Neuronal stem cell (in vitro differentiated cells): ENCODE measurements at regions not wholly inside any gene's neighbourhood (a gene's known extent, or its start where the extent isn't known, plus 50 kb on each side); places are given as distances from the start of the nearest gene placed in this dataset.

Source experiments
- DNase-seq: peaks from one replicate; pipeline ENCODE4 v3.0.0-alpha.2; 2013; ENCODE audit warnings: low spot score
- H2AFZ ChIP-seq: one replicate; pipeline ENCODE4 v1.6.1; 2013; ENCODE audit warnings: mild to moderate bottlenecking, low read length, inconsistent platforms
- H2AK5ac ChIP-seq: 2 replicates; pipeline ENCODE4 v1.6.1; 2013; ENCODE audit warnings: low read depth, mild to moderate bottlenecking, inconsistent platforms, low read length, moderate library complexity, mixed read lengths
- H2BK120ac ChIP-seq: 2 replicates; pipeline ENCODE4 v1.6.1; 2013; ENCODE audit warnings: low read depth, mild to moderate bottlenecking, inconsistent platforms, low read length, moderate library complexity, mixed read lengths
- H2BK12ac ChIP-seq: one replicate; pipeline ENCODE4 v1.6.1; 2013; ENCODE audit warnings: low read length, inconsistent platforms
- H2BK15ac ChIP-seq: 2 replicates; pipeline ENCODE4 v1.6.1; 2013; ENCODE audit warnings: mild to moderate bottlenecking, low read length, inconsistent platforms, mixed read lengths
- H2BK5ac ChIP-seq: one replicate; pipeline ENCODE4 v1.6.1; 2013; ENCODE audit warnings: inconsistent platforms, mild to moderate bottlenecking, low read length, moderate library complexity
- H3K14ac ChIP-seq: one replicate; pipeline ENCODE4 v1.6.1; 2013; ENCODE audit warnings: low read length, inconsistent platforms
- H3K18ac ChIP-seq: 2 replicates; pipeline ENCODE4 v1.6.1; 2013; ENCODE audit warnings: low read length, inconsistent platforms
- H3K23ac ChIP-seq: 2 replicates; pipeline ENCODE4 v1.6.1; 2013; ENCODE audit warnings: low read depth, mild to moderate bottlenecking, mixed read lengths, low read length, inconsistent platforms; ENCODE audit not compliant: poor library complexity
- H3K27ac ChIP-seq: replicated peaks from 3 replicates; pipeline ENCODE4 v1.5.1; 2013; ENCODE audit warnings: low read length, inconsistent platforms
- H3K27me3 ChIP-seq, 3 experiments: 2 replicates each; pipeline ENCODE4 v1.6.1; 2013; ENCODE audit warnings: low read length in 3 of 3, mild to moderate bottlenecking in 2 of 3, inconsistent platforms in 1 of 3, low read depth in 1 of 3, mixed read lengths in 1 of 3, moderate library complexity in 1 of 3; ENCODE audit not compliant: control insufficient read depth in 3 of 3, insufficient read depth in 3 of 3
- H3K36me3 ChIP-seq, 2 donors: replicated peaks in 1 of 2; 2 replicates each; pipeline ENCODE4 v1.6.1; 2013; ENCODE audit warnings: low read length in 2 of 2; ENCODE audit not compliant: control insufficient read depth in 2 of 2, insufficient read depth in 2 of 2
- H3K4ac ChIP-seq: 2 replicates; pipeline ENCODE4 v1.6.1; 2013; ENCODE audit warnings: inconsistent platforms, mild to moderate bottlenecking, low read length, moderate library complexity
- H3K4me1 ChIP-seq, 2 donors: 1 replicate in 1 of 2; 2 replicates in 1 of 2; pipeline ENCODE4 v1.6.1; 2013; ENCODE audit warnings: low read length in 2 of 2, low read depth in 1 of 2; ENCODE audit not compliant: control insufficient read depth in 2 of 2, insufficient read depth in 1 of 2
- H3K4me2 ChIP-seq: one replicate; pipeline ENCODE4 v1.6.1; 2013; ENCODE audit warnings: mild to moderate bottlenecking, low read length, inconsistent platforms; ENCODE audit not compliant: insufficient read depth, poor library complexity, severe bottlenecking
- H3K4me3 ChIP-seq, 2 donors: 2 replicates each; pipeline ENCODE4 v1.5.1; 2013; ENCODE audit warnings: low read length in 2 of 2, mild to moderate bottlenecking in 2 of 2, inconsistent platforms in 1 of 2, moderate library complexity in 1 of 2
- H3K79me1 ChIP-seq: one replicate; pipeline ENCODE4 v1.6.1; 2013; ENCODE audit warnings: low read depth, mild to moderate bottlenecking, inconsistent platforms, low read length, moderate library complexity
- H3K9ac ChIP-seq: one replicate; pipeline ENCODE4 v1.6.1; 2013; ENCODE audit warnings: mild to moderate bottlenecking, low read depth, low read length, inconsistent platforms; ENCODE audit not compliant: poor library complexity
- H3K9me3 ChIP-seq, 2 donors: replicated peaks in 1 of 2; 2 replicates each; pipeline versions ENCODE3 to v1.6.1; 2013; ENCODE audit warnings: low read length in 2 of 2, mild to moderate bottlenecking in 2 of 2, inconsistent platforms in 1 of 2, low read depth in 1 of 2, mixed read lengths in 1 of 2, moderate library complexity in 1 of 2; ENCODE audit not compliant: control insufficient read depth in 2 of 2, insufficient read depth in 1 of 2
- H4K8ac ChIP-seq: one replicate; pipeline ENCODE4 v1.6.1; 2013; ENCODE audit warnings: low read depth, mild to moderate bottlenecking, inconsistent platforms, low read length, moderate library complexity
- H4K91ac ChIP-seq: one replicate; pipeline ENCODE4 v1.6.1; 2013; ENCODE audit warnings: low read length, low read depth, mild to moderate bottlenecking, inconsistent platforms; ENCODE audit not compliant: poor library complexity
- WGBS, 2 donors: extraction: QIAGEN DNeasy Blood & Tissue Kit; methylation state at CpG; one replicate each; pipeline ENCODE4 v1.1.7; 2013; ENCODE audit warnings: missing lambda C conversion rate in 2 of 2, mixed read lengths in 1 of 2; ENCODE audit not compliant: insufficient read length in 2 of 2, insufficient replicate concordance in 1 of 2; ENCODE audit errors: extremely low coverage in 2 of 2; 5-methylcytosine and 5-hydroxymethylcytosine counted together

DNA sequence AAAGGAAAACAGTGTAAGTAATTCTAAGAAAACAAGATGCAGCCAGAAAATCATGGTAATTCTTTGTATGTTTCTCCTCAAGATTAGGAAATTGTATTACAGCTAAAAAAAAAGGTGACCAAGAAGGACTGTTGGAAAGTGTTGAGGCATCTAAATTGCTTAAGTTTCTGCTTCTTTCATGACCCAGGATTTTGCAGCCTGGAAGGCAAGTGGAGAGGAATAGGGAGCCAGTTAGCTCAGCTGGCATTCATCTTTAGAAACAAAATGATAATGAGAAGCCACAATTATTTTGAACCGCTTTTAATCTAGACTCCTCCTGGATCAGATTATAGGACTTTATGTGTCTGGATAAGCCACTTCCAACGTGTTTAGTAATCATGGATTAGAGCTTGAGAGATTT is 56.8 kb upstream of the TMEM229A start:
- Histone ChIP-seq H3K27me3 (no peaks in the 10 kb centered on the region), H3K9me3 (no peaks in the 10 kb centered on the region), H3K4me2 (no peak overlapping the region), H2BK120ac (no peak overlapping the region), H3K9ac (no peak overlapping the region), H3K23ac (no peak overlapping the region), H2BK5ac (no peak overlapping the region), H2BK12ac (no peak overlapping the region), H3K18ac (no peak overlapping the region), H3K79me1 (no peaks in the 10 kb centered on the region), H2AK5ac (no peak overlapping the region), H4K8ac (no peak overlapping the region), H3K36me3 (no peaks in the 10 kb centered on the region), H3K14ac (no peak overlapping the region), H4K91ac (no peak overlapping the region), H3K4ac (no peak overlapping the region), H2BK15ac (no peak overlapping the region), H3K4me1 (no peaks in the 10 kb centered on the region), H3K27ac (no peak overlapping the region), H3K4me3 (no peak overlapping the region), H2AFZ (no peak overlapping the region)
- DNase-seq, result no peak
- no CpG with 5 or more reads among the region's 2 CpGs for WGBS, 2 donors

DNA sequence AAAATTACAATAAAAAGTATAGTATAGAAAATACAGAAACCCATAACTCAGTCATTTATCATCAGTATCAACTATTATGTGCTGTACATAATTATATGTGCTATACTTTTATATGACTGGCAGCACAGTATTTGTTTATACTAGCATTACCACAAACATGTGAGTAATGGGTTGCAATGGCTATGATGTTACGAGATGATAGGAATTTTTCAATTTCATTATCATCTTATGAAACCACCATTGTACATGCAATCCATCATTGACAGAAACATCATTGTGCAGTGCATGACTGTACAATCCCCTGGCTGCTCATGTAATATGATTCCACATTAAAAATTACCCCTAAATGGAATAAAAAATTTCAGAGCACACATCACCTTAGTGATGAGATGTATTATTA is 55.7 kb upstream of the TMEM229A start:
- Histone ChIP-seq H2BK12ac (no peak overlapping the region), H3K79me1 (no peaks in the 10 kb centered on the region), H3K9me3 (no peaks in the 10 kb centered on the region), H2AFZ (no peak overlapping the region), H2BK15ac (no peak overlapping the region), H4K8ac (no peak overlapping the region), H3K27ac (no peak overlapping the region), H3K14ac (no peak overlapping the region), H3K18ac (no peak overlapping the region), H2BK120ac (no peak overlapping the region), H3K36me3 (no peaks in the 10 kb centered on the region), H3K4me3 (no peak overlapping the region), H4K91ac (no peak overlapping the region), H3K27me3 (no peaks in the 10 kb centered on the region), H3K9ac (no peak overlapping the region), H3K4ac (no peak overlapping the region), H3K23ac (no peak overlapping the region), H2BK5ac (no peak overlapping the region), H2AK5ac (no peak overlapping the region), H3K4me2 (no peak overlapping the region), H3K4me1 (no peaks in the 10 kb centered on the region)
- no CpG with 5 or more reads among the region's 1 CpG for WGBS, 2 donors
- DNase-seq, result no peak

DNA sequence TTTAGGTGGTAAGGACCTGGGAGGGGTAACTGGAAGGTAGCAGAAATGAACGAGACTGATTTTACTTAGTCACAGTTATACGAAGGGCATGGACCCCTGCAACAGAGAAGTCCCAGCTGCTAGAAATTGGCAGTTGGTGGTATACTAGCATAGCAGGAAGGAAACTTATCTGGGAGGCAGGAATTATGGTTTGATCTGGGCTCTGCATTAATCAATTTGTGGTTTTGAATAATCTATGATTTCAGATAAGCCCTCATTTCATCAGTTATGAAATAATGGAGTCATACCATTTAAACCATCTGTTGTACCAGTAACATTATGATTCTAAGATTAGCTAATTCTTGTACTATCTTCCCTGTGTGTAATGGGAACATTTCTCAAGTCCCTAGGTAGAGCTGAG is 54.0 kb upstream of the TMEM229A start:
- Histone ChIP-seq H3K4ac (no peak overlapping the region), H3K9me3 (no peaks in the 10 kb centered on the region), H3K27ac (no peak overlapping the region), H2BK15ac (no peak overlapping the region), H3K9ac (no peak overlapping the region), H4K8ac (no peak overlapping the region), H2AK5ac (no peak overlapping the region), H2BK5ac (no peak overlapping the region), H4K91ac (no peak overlapping the region), H2BK12ac (no peak overlapping the region), H2AFZ (no peak overlapping the region), H3K18ac (no peak overlapping the region), H3K23ac (no peak overlapping the region), H3K4me1 (no peaks in the 10 kb centered on the region), H3K79me1 (no peaks in the 10 kb centered on the region), H3K4me2 (no peak overlapping the region), H3K4me3 (no peak overlapping the region), H3K36me3 (no peaks in the 10 kb centered on the region), H3K27me3 (no peaks in the 10 kb centered on the region), H2BK120ac (no peak overlapping the region), H3K14ac (no peak overlapping the region)
- no peak for DNase-seq
- no CpG with 5 or more reads among the region's 2 CpGs for WGBS, 2 donors

DNA sequence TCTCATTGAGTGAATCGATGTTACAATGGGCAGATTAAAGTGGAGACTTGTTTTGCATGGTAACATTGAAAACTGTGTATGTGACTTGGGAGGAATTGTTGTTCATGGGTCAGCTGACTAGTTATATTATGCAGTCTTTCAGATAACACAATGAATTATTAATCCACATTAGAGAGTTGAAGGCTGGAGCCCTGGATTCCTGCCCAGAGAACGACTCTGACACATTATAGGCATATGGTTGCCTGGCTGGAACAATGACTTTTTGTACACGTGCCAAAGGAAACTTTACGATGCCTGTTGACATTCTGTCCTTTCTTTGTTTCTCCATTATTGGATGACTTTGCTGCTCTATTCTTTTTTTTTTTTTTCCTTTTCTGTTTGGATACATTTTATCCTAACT is 52.3 kb upstream of the TMEM229A start:
- Histone ChIP-seq H3K4ac (no peak overlapping the region), H3K27me3 (no peaks in the 10 kb centered on the region), H3K4me1 (no peaks in the 10 kb centered on the region), H2AFZ (no peak overlapping the region), H3K36me3 (no peaks in the 10 kb centered on the region), H2AK5ac (no peak overlapping the region), H2BK120ac (no peak overlapping the region), H3K4me2 (no peak overlapping the region), H3K9ac (no peak overlapping the region), H3K27ac (no peak overlapping the region), H2BK5ac (no peak overlapping the region), H2BK15ac (no peak overlapping the region), H3K4me3 (no peak overlapping the region), H3K79me1 (no peaks in the 10 kb centered on the region), H2BK12ac (no peak overlapping the region), H4K91ac (no peak overlapping the region), H3K23ac (no peak overlapping the region), H3K18ac (no peak overlapping the region), H3K14ac (no peak overlapping the region), H4K8ac (no peak overlapping the region), H3K9me3 (no peaks in the 10 kb centered on the region)
- WGBS, 2 donors, result no CpG with 5 or more reads among the region's 4 CpGs
- no peak for DNase-seq
